ENCODE measurements at regions not wholly inside any gene's neighbourhood (a gene's known extent, or its start where the extent isn't known, plus 50 kb on each side); places are given as distances from the start of the nearest gene placed in this dataset.

DNA sequence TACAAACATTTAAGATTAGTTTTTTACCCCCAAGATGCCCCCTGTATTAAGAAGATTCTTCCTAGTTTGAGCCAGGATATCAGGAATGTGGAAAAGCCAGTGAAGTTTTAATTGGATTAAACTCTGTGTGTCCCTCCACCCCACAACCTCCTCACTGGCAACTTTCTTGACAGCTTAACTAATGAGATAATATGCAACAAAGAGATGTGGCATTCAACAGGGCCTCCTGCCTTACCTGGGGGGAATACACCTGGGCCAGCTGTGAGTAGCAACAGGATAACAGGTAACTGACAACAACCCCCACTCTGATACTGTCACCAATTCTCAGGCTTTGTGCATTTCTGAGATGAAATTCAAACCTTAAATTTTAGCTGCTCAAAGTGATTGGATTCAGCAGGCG lies 512.3 kb downstream of the TFAP2B start:
- H3K9ac ChIP-seq (ENCODE audit: insufficient read depth, low read length), result no peak overlapping the region
- H3K4me3 ChIP-seq (replicated peaks in 1 of 4; ENCODE audit: control extremely low read depth in 1 of 4, insufficient read depth in 1 of 4, low read depth in 3 of 4, low read length in 4 of 4), result no peak overlapping the region
- H3K4me2 ChIP-seq (ENCODE audit: extremely low read depth, insufficient read depth, low read length), result no peak overlapping the region
- no peaks in the 10 kb centered on the region for H3K27me3 ChIP-seq (ENCODE audit: control insufficient read depth, insufficient read depth, low read length)
- no peaks in the 10 kb centered on the region for H4K20me1 ChIP-seq (ENCODE audit: control insufficient read depth, extremely low read depth, insufficient read depth, low read length)
- H3K9me3 ChIP-seq (ENCODE audit: control insufficient read depth, insufficient read depth, low read depth, low read length), result no peaks in the 10 kb centered on the region
- no peaks in the 10 kb centered on the region for H3K79me2 ChIP-seq (ENCODE audit: control insufficient read depth, insufficient read depth, low read length)
- H3K36me3 ChIP-seq (ENCODE audit: control insufficient read depth, insufficient read depth, low read length), result no peaks in the 10 kb centered on the region
- TF ChIP-seq EZH2 (IDR thresholded peaks at IDR 0.05; ENCODE audit: low read length, missing control alignments), result no peak
- TF ChIP-seq, protein P1, sequence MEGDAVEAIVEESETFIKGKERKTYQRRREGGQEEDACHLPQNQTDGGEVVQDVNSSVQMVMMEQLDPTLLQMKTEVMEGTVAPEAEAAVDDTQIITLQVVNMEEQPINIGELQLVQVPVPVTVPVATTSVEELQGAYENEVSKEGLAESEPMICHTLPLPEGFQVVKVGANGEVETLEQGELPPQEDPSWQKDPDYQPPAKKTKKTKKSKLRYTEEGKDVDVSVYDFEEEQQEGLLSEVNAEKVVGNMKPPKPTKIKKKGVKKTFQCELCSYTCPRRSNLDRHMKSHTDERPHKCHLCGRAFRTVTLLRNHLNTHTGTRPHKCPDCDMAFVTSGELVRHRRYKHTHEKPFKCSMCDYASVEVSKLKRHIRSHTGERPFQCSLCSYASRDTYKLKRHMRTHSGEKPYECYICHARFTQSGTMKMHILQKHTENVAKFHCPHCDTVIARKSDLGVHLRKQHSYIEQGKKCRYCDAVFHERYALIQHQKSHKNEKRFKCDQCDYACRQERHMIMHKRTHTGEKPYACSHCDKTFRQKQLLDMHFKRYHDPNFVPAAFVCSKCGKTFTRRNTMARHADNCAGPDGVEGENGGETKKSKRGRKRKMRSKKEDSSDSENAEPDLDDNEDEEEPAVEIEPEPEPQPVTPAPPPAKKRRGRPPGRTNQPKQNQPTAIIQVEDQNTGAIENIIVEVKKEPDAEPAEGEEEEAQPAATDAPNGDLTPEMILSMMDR (conservative IDR thresholded peaks at IDR 0.05 in 1 of 2, IDR thresholded peaks at IDR 0.05 in 1 of 2; ENCODE audit: low read depth in 1 of 2, low read length in 2 of 2), result no peak
- H3K27ac ChIP-seq (ENCODE audit: insufficient read depth, low read length), result no peak overlapping the region
- H2AFZ ChIP-seq (ENCODE audit: low read length), result no peak overlapping the region
- no peak for DNase-seq (ENCODE audit: low read depth in 2 of 2)
- no peaks in the 10 kb centered on the region for H3K4me1 ChIP-seq (ENCODE audit: control insufficient read depth, extremely low read depth, insufficient read depth, low read length)

DNA sequence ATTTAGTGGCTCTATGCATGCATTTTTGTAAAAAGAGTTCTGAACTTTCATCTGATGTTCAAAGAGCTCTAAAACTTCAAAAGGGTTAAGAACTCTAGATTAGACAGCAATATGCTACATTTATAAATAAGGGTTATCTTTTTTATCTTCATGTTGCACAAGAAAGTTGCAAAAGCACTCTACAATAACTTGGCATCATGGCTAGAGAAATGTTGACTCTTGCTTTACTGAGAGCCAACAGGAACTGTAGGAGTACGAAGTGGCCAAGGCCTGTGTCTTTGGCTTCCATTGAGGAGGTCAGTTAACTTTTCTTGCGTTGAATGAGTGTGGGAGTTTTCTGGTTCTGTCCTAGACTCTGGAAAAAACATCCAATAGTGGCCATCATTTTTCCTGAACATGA lies 516.9 kb downstream of the TFAP2B start:
- no peaks in the 10 kb centered on the region for H3K4me1 ChIP-seq (ENCODE audit: control insufficient read depth, extremely low read depth, insufficient read depth, low read length)
- no peaks in the 10 kb centered on the region for H3K79me2 ChIP-seq (ENCODE audit: control insufficient read depth, insufficient read depth, low read length)
- H3K9ac ChIP-seq (ENCODE audit: insufficient read depth, low read length), result no peak overlapping the region
- H3K27me3 ChIP-seq (ENCODE audit: control insufficient read depth, insufficient read depth, low read length), result no peaks in the 10 kb centered on the region
- no peak for DNase-seq (ENCODE audit: low read depth in 2 of 2)
- TF ChIP-seq EZH2 (IDR thresholded peaks at IDR 0.05; ENCODE audit: low read length, missing control alignments), result no peak
- TF ChIP-seq, protein P1 (conservative IDR thresholded peaks at IDR 0.05 in 1 of 2, IDR thresholded peaks at IDR 0.05 in 1 of 2; ENCODE audit: low read depth in 1 of 2, low read length in 2 of 2), result no peak
- no peaks in the 10 kb centered on the region for H3K36me3 ChIP-seq (ENCODE audit: control insufficient read depth, insufficient read depth, low read length)
- no peak overlapping the region for H3K4me3 ChIP-seq (replicated peaks in 1 of 4; ENCODE audit: control extremely low read depth in 1 of 4, insufficient read depth in 1 of 4, low read depth in 3 of 4, low read length in 4 of 4)
- H3K4me2 ChIP-seq (ENCODE audit: extremely low read depth, insufficient read depth, low read length), result no peak overlapping the region
- no peaks in the 10 kb centered on the region for H3K9me3 ChIP-seq (ENCODE audit: control insufficient read depth, insufficient read depth, low read depth, low read length)
- no peak overlapping the region for H2AFZ ChIP-seq (ENCODE audit: low read length)
- H4K20me1 ChIP-seq (ENCODE audit: control insufficient read depth, extremely low read depth, insufficient read depth, low read length), result no peaks in the 10 kb centered on the region
- H3K27ac ChIP-seq (ENCODE audit: insufficient read depth, low read length), result no peak overlapping the region

DNA sequence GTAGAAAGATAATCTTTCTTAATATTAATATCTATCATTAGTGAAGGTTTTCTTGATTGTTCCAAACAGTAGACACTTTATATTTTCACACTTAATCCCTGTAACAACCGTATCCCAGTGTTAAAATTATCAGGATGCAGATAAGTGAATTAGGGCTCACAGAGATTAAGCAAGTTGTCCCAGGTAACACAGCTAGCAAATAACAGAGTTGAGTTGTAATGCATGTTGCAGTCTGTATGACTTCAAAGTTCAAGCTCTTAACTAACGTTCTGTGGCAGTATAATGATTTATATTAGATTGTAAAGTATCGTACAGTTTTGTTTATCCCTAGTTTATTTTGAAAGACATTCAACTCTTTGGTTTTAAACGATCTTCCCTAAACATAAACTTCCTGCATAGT lies 517.5 kb downstream of the TFAP2B start:
- TF ChIP-seq, protein P1 (conservative IDR thresholded peaks at IDR 0.05 in 1 of 2, IDR thresholded peaks at IDR 0.05 in 1 of 2; ENCODE audit: low read depth in 1 of 2, low read length in 2 of 2), result no peak
- TF ChIP-seq EZH2 (IDR thresholded peaks at IDR 0.05; ENCODE audit: low read length, missing control alignments), result no peak
- Histone ChIP-seq H3K9me3 (ENCODE audit: control insufficient read depth, insufficient read depth, low read depth, low read length) (no peaks in the 10 kb centered on the region), H3K9ac (ENCODE audit: insufficient read depth, low read length) (no peak overlapping the region), H3K4me2 (ENCODE audit: extremely low read depth, insufficient read depth, low read length) (no peak overlapping the region), H3K4me1 (ENCODE audit: control insufficient read depth, extremely low read depth, insufficient read depth, low read length) (no peaks in the 10 kb centered on the region), H4K20me1 (ENCODE audit: control insufficient read depth, extremely low read depth, insufficient read depth, low read length) (no peaks in the 10 kb centered on the region), H2AFZ (ENCODE audit: low read length) (no peak overlapping the region), H3K27me3 (ENCODE audit: control insufficient read depth, insufficient read depth, low read length) (no peaks in the 10 kb centered on the region), H3K79me2 (ENCODE audit: control insufficient read depth, insufficient read depth, low read length) (no peaks in the 10 kb centered on the region), H3K36me3 (ENCODE audit: control insufficient read depth, insufficient read depth, low read length) (no peaks in the 10 kb centered on the region), H3K27ac (ENCODE audit: insufficient read depth, low read length) (no peak overlapping the region), H3K4me3 (replicated peaks in 1 of 4; ENCODE audit: control extremely low read depth in 1 of 4, insufficient read depth in 1 of 4, low read depth in 3 of 4, low read length in 4 of 4) (no peak overlapping the region)
- DNase-seq (ENCODE audit: low read depth in 2 of 2), result no peak
